ENCODE measurements at regions not wholly inside any gene's neighbourhood (a gene's known extent, or its start where the extent isn't known, plus 50 kb on each side); places are given as distances from the start of the nearest gene placed in this dataset.

- no peaks in the 10 kb centered on the region for H4K20me1 ChIP-seq (ENCODE audit: insufficient read depth, low read length)
- H3K36me3 ChIP-seq (ENCODE audit: insufficient read depth, low read length) = no peaks in the 10 kb centered on the region
- no peaks in the 10 kb centered on the region for H3K9me3 ChIP-seq (ENCODE audit: insufficient read depth, low read depth, low read length)
- no peak overlapping the region for H3K27ac ChIP-seq (ENCODE audit: low read depth, low read length)
- Mint-ChIP-seq H3K4me1 (ENCODE audit: low read depth, unreplicated experiment) (no peaks in the 10 kb centered on the region), H3K4me3 (ENCODE audit: unreplicated experiment) (no peak overlapping the region), H3K27ac (ENCODE audit: unreplicated experiment) (no peak overlapping the region), H3K27me3 (ENCODE audit: low read depth, unreplicated experiment) (peaks cover 18% of the 10 kb centered on the region), H3K36me3 (ENCODE audit: low read depth, unreplicated experiment) (no peaks in the 10 kb centered on the region), H3K9me3 (ENCODE audit: unreplicated experiment) (peaks cover 13% of the 10 kb centered on the region)
- no peak overlapping the region for H2AFZ ChIP-seq (ENCODE audit: low read depth, low read length)
- no peak for DNase-seq (ENCODE audit: low read depth)
- H3K79me2 ChIP-seq (ENCODE audit: insufficient read depth, low read length) = no peaks in the 10 kb centered on the region
- no peak overlapping the region for H3K4me2 ChIP-seq (ENCODE audit: low read length)
- no peaks in the 10 kb centered on the region for H3K4me1 ChIP-seq (ENCODE audit: insufficient read depth, low read length)
- H3K27me3 ChIP-seq (ENCODE audit: insufficient read depth, low read length) = no peaks in the 10 kb centered on the region
- TF ChIP-seq, protein P1, sequence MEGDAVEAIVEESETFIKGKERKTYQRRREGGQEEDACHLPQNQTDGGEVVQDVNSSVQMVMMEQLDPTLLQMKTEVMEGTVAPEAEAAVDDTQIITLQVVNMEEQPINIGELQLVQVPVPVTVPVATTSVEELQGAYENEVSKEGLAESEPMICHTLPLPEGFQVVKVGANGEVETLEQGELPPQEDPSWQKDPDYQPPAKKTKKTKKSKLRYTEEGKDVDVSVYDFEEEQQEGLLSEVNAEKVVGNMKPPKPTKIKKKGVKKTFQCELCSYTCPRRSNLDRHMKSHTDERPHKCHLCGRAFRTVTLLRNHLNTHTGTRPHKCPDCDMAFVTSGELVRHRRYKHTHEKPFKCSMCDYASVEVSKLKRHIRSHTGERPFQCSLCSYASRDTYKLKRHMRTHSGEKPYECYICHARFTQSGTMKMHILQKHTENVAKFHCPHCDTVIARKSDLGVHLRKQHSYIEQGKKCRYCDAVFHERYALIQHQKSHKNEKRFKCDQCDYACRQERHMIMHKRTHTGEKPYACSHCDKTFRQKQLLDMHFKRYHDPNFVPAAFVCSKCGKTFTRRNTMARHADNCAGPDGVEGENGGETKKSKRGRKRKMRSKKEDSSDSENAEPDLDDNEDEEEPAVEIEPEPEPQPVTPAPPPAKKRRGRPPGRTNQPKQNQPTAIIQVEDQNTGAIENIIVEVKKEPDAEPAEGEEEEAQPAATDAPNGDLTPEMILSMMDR (IDR thresholded peaks at IDR 0.05; ENCODE audit: insufficient read depth, low read depth, low read length) = no peak
- no peak for TF ChIP-seq EZH2 (IDR thresholded peaks at IDR 0.05; ENCODE audit: insufficient read depth, low read length)
- H3K4me3 ChIP-seq (ENCODE audit: insufficient read depth, low read depth, low read length) = no peak overlapping the region
- H3K9ac ChIP-seq (ENCODE audit: low read length) = no peak overlapping the region
- no peak for FAIRE-seq
These were observed 74.4 kb upstream of the VRK1 start for GRCh38 chr14:96722736-96723135.

- Mint-ChIP-seq H3K27me3 (ENCODE audit: low read depth, unreplicated experiment) (peaks cover 25% of the 10 kb centered on the region), H3K36me3 (ENCODE audit: low read depth, unreplicated experiment) (no peaks in the 10 kb centered on the region), H3K4me3 (ENCODE audit: unreplicated experiment) (no peak overlapping the region)
These were observed 73.2 kb upstream of the VRK1 start for GRCh38 chr14:96723946-96724345.

DNA sequence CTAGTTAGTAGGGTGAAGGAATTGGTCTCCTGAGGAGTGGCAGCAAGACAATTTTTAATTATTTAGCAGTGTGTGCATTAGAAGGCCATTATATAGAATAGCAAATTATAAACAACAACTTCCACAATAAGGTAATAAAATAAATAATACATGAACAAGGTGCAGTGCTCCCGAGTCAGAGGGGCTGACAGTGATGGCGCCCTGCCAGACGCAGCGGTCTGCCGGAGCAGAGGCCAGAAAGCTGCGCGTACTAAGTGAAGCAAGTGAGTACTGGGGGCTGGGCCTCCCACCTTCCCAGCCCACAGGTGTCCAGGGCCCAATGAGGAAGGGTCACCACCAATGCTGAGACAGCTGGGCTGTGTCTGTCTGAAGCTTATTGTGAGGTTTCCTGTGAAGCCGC is 72.0 kb upstream of the VRK1 start:
- Mint-ChIP-seq H3K4me1 (ENCODE audit: low read depth, unreplicated experiment) (no peaks in the 10 kb centered on the region), H3K4me3 (ENCODE audit: unreplicated experiment) (no peak overlapping the region), H3K36me3 (ENCODE audit: low read depth, unreplicated experiment) (no peaks in the 10 kb centered on the region), H3K27ac (ENCODE audit: unreplicated experiment) (no peak overlapping the region), H3K9me3 (ENCODE audit: unreplicated experiment) (peaks cover 13% of the 10 kb centered on the region), H3K27me3 (ENCODE audit: low read depth, unreplicated experiment) (peaks cover 19% of the 10 kb centered on the region)
- Histone ChIP-seq H3K4me3 (ENCODE audit: insufficient read depth, low read depth, low read length) (no peak overlapping the region), H3K4me1 (ENCODE audit: insufficient read depth, low read length) (no peaks in the 10 kb centered on the region), H3K9ac (ENCODE audit: low read length) (no peak overlapping the region), H3K4me2 (ENCODE audit: low read length) (no peak overlapping the region), H3K27ac (ENCODE audit: low read depth, low read length) (no peak overlapping the region), H3K79me2 (ENCODE audit: insufficient read depth, low read length) (no peaks in the 10 kb centered on the region), H3K9me3 (ENCODE audit: insufficient read depth, low read depth, low read length) (no peaks in the 10 kb centered on the region), H3K36me3 (ENCODE audit: insufficient read depth, low read length) (no peaks in the 10 kb centered on the region), H3K27me3 (ENCODE audit: insufficient read depth, low read length) (no peaks in the 10 kb centered on the region), H4K20me1 (ENCODE audit: insufficient read depth, low read length) (no peaks in the 10 kb centered on the region), H2AFZ (ENCODE audit: low read depth, low read length) (no peak overlapping the region)
- DNase-seq (ENCODE audit: low read depth) = no peak
- TF ChIP-seq, protein P1 (IDR thresholded peaks at IDR 0.05; ENCODE audit: insufficient read depth, low read depth, low read length) = no peak
- no peak for TF ChIP-seq EZH2 (IDR thresholded peaks at IDR 0.05; ENCODE audit: insufficient read depth, low read length)
- FAIRE-seq = no peak

More at GRCh38 chr14:96723946-96724345, 73.2 kb upstream of the VRK1 start:
- no peaks in the 10 kb centered on the region for H3K27me3 ChIP-seq (ENCODE audit: insufficient read depth, low read length)
- H3K4me1 ChIP-seq (ENCODE audit: insufficient read depth, low read length) = no peaks in the 10 kb centered on the region
- H3K9me3 ChIP-seq (ENCODE audit: insufficient read depth, low read depth, low read length) = no peaks in the 10 kb centered on the region
- H3K9ac ChIP-seq (ENCODE audit: low read length) = no peak overlapping the region
- no peak overlapping the region for H3K4me3 ChIP-seq (ENCODE audit: insufficient read depth, low read depth, low read length)
- no peaks in the 10 kb centered on the region for H3K4me1 Mint-ChIP-seq (ENCODE audit: low read depth, unreplicated experiment)
- TF ChIP-seq, protein P1 (IDR thresholded peaks at IDR 0.05; ENCODE audit: insufficient read depth, low read depth, low read length) = no peak
- no peak for TF ChIP-seq EZH2 (IDR thresholded peaks at IDR 0.05; ENCODE audit: insufficient read depth, low read length)
- H3K9me3 Mint-ChIP-seq (ENCODE audit: unreplicated experiment) = peaks cover 13% of the 10 kb centered on the region
- H3K4me2 ChIP-seq (ENCODE audit: low read length) = no peak overlapping the region
- no peak for DNase-seq (ENCODE audit: low read depth)
- H3K79me2 ChIP-seq (ENCODE audit: insufficient read depth, low read length) = no peaks in the 10 kb centered on the region
- no peak overlapping the region for H3K27ac ChIP-seq (ENCODE audit: low read depth, low read length)
- H3K27ac Mint-ChIP-seq (ENCODE audit: unreplicated experiment) = no peak overlapping the region
- H3K36me3 ChIP-seq (ENCODE audit: insufficient read depth, low read length) = no peaks in the 10 kb centered on the region
- H4K20me1 ChIP-seq (ENCODE audit: insufficient read depth, low read length) = no peaks in the 10 kb centered on the region
- FAIRE-seq = no peak
- no peak overlapping the region for H2AFZ ChIP-seq (ENCODE audit: low read depth, low read length)

Data from astrocyte (in vitro differentiated cells and primary cell).